Endodermal cell (in vitro differentiated cells): ENCODE measurements at regions not wholly inside any gene's neighbourhood (a gene's known extent, or its start where the extent isn't known, plus 50 kb on each side); places are given as distances from the start of the nearest gene placed in this dataset.

Experiments used
- DNase-seq: peaks from one replicate; pipeline ENCODE4 v3.0.0-alpha.2; 2017
- H3K27ac ChIP-seq: 2 replicates; pipeline ENCODE4 v1.5.1; 2013; ENCODE audit warnings: mild to moderate bottlenecking, low read depth, low read length, moderate library complexity
- H3K27me3 ChIP-seq: 2 replicates; pipeline ENCODE4 v1.6.1; 2013; ENCODE audit warnings: mild to moderate bottlenecking, low read length, moderate library complexity; ENCODE audit not compliant: insufficient read depth, control insufficient read depth, poor library complexity, severe bottlenecking
- H3K36me3 ChIP-seq: 2 replicates; pipeline ENCODE4 v1.7.0; 2013; ENCODE audit warnings: mild to moderate bottlenecking, low read length, moderate library complexity; ENCODE audit not compliant: control insufficient read depth, insufficient read depth
- H3K4me1 ChIP-seq: one replicate; pipeline ENCODE4 v1.7.0; 2013; ENCODE audit warnings: low read length; ENCODE audit not compliant: control insufficient read depth, insufficient read depth
- H3K4me3 ChIP-seq: 2 replicates; pipeline ENCODE4 v1.5.1; 2013; ENCODE audit warnings: mild to moderate bottlenecking, low read length, moderate library complexity
- H3K9ac ChIP-seq: 2 replicates; pipeline ENCODE4 v1.6.1; 2013; ENCODE audit warnings: mild to moderate bottlenecking, low read length, moderate library complexity; ENCODE audit not compliant: poor library complexity, severe bottlenecking; ENCODE audit errors: extremely low read depth
- H3K9me3 ChIP-seq: 2 replicates; pipeline ENCODE4 v1.6.1; 2013; ENCODE audit warnings: mild to moderate bottlenecking, low read length, moderate library complexity; ENCODE audit not compliant: control insufficient read depth
- H3K27ac Mint-ChIP-seq: 2 replicates; pipeline ENCODE4 v1.8.0; 2020; ENCODE audit warnings: mixed read lengths
- H3K27me3 Mint-ChIP-seq: 2 replicates; pipeline ENCODE4 v1.8.0; 2021; ENCODE audit warnings: mild to moderate bottlenecking, mixed read lengths; ENCODE audit not compliant: insufficient read depth
- H3K36me3 Mint-ChIP-seq: 2 replicates; pipeline ENCODE4 v1.8.0; 2020; ENCODE audit warnings: low read depth, mixed read lengths
- H3K4me1 Mint-ChIP-seq: 2 replicates; pipeline ENCODE4 v1.8.0; 2020; ENCODE audit warnings: mixed read lengths
- H3K4me3 Mint-ChIP-seq: 2 replicates; pipeline ENCODE4 v1.8.0; 2020; ENCODE audit warnings: mild to moderate bottlenecking, moderate library complexity, mixed read lengths
- H3K9me3 Mint-ChIP-seq: 2 replicates; pipeline ENCODE4 v1.8.0; 2020; ENCODE audit warnings: mild to moderate bottlenecking, mixed read lengths
- CTCF ChIP-seq: fragments of 200-600 bp; sonication (generic); conservative IDR thresholded peaks from 2 replicates; pipeline ENCODE4 v1.5.0; 2021; ENCODE audit warnings: antibody characterized with exemption, mild to moderate bottlenecking
- WGBS, 2 experiments: methylation state at CpG; one replicate each; pipeline versions ENCODE4 v1.1.5 to v1.1.7; 2013; ENCODE audit warnings: missing lambda C conversion rate in 2 of 2, mixed read lengths in 1 of 2; ENCODE audit not compliant: insufficient coverage in 1 of 2, insufficient read length in 1 of 2; 5-methylcytosine and 5-hydroxymethylcytosine counted together

GRCh38 chr9:81470864-81471263, 218.5 kb downstream of the TLE1 start:
- no peak for DNase-seq
- TF ChIP-seq CTCF: no peak
- H3K9me3 Mint-ChIP-seq: no peaks in the 10 kb centered on the region
- no peak overlapping the region for H3K4me3 Mint-ChIP-seq
- no peak overlapping the region for H3K9ac ChIP-seq
- H3K9me3 ChIP-seq: no peaks in the 10 kb centered on the region
- no peaks in the 10 kb centered on the region for H3K36me3 ChIP-seq
- H3K4me1 ChIP-seq: peaks cover 8% of the 10 kb centered on the region
- 89 to 90% methylated on average over 2 to 3 of the region's 3 CpGs for WGBS, 2 experiments
- H3K27ac Mint-ChIP-seq: no peak overlapping the region
- H3K4me1 Mint-ChIP-seq: peaks cover 18% of the 10 kb centered on the region
- H3K4me3 ChIP-seq: no peak overlapping the region
- H3K27ac ChIP-seq: no peak overlapping the region
- H3K27me3 Mint-ChIP-seq: peaks cover 5% of the 10 kb centered on the region
- no peaks in the 10 kb centered on the region for H3K27me3 ChIP-seq
- H3K36me3 Mint-ChIP-seq: no peaks in the 10 kb centered on the region

GRCh38 chr9:81468084-81468595, 221.2 kb downstream of the TLE1 start:
- no peak overlapping the region for H3K27ac Mint-ChIP-seq
- H3K4me3 Mint-ChIP-seq: no peak overlapping the region
- Histone ChIP-seq H3K9ac (no peak overlapping the region), H3K27me3 (no peaks in the 10 kb centered on the region), H3K4me1 (peaks cover 8% of the 10 kb centered on the region), H3K27ac (no peak overlapping the region), H3K9me3 (peaks cover 3% of the 10 kb centered on the region), H3K36me3 (no peaks in the 10 kb centered on the region), H3K4me3 (no peak overlapping the region)
- peaks cover 5% of the 10 kb centered on the region for H3K27me3 Mint-ChIP-seq
- DNase-seq: peak; percentile 40
- H3K4me1 Mint-ChIP-seq: peaks cover 24% of the 10 kb centered on the region
- WGBS, 2 experiments: 63% methylated on average over 1 of the region's 1 CpG; no CpG with 5 or more reads in 1 of the 2 experiments
- no peaks in the 10 kb centered on the region for H3K36me3 Mint-ChIP-seq
- no peaks in the 10 kb centered on the region for H3K9me3 Mint-ChIP-seq
- no peak for TF ChIP-seq CTCF

- H3K27ac Mint-ChIP-seq: no peak overlapping the region
- H3K27ac ChIP-seq: no peak overlapping the region
- H3K4me1 Mint-ChIP-seq: peaks cover 19% of the 10 kb centered on the region
- no peak for TF ChIP-seq CTCF
- peaks cover 4% of the 10 kb centered on the region for H3K4me1 ChIP-seq
- DNase-seq: no peak
- no peaks in the 10 kb centered on the region for H3K9me3 Mint-ChIP-seq
- 83 to 89% methylated on average over 5 of the region's 5 CpGs for WGBS, 2 experiments
- no peak overlapping the region for H3K4me3 ChIP-seq
- H3K27me3 ChIP-seq: no peaks in the 10 kb centered on the region
- no peaks in the 10 kb centered on the region for H3K36me3 Mint-ChIP-seq
- H3K27me3 Mint-ChIP-seq: peaks cover 5% of the 10 kb centered on the region
- no peaks in the 10 kb centered on the region for H3K36me3 ChIP-seq
- H3K9me3 ChIP-seq: peaks cover 5% of the 10 kb centered on the region
- H3K9ac ChIP-seq: no peak overlapping the region
- no peak overlapping the region for H3K4me3 Mint-ChIP-seq
Observed at GRCh38 chr9:81466981-81467380, 222.4 kb downstream of the TLE1 start.
